Vagina (tissue), 2 donors: ENCODE measurements at regions not wholly inside any gene's neighbourhood (a gene's known extent, or its start where the extent isn't known, plus 50 kb on each side); places are given as distances from the start of the nearest gene placed in this dataset.

Source experiments
- POLR2A ChIP-seq, 2 donors: fragments of 450-650 bp; IDR thresholded peaks; one replicate each; pipeline ENCODE4 v1.6.1; 2017; ENCODE audit warnings: antibody characterized with exemption in 2 of 2, mild to moderate bottlenecking in 2 of 2, moderate library complexity in 2 of 2
- POLR2AphosphoS5 ChIP-seq, 2 donors: sonication (generic); formaldehyde crosslinking; IDR thresholded peaks; one replicate each; pipeline ENCODE4 v1.9.0; 2017; ENCODE audit warnings: antibody characterized with exemption in 2 of 2, mild to moderate bottlenecking in 2 of 2, low read depth in 1 of 2; ENCODE audit not compliant: insufficient read depth in 1 of 2
- TF ChIP-seq, protein P1 (sequence below), 3 experiments: fragments of 450-650 bp in 2 of 3; fragments of 200-600 bp in 1 of 3; sonication (generic) in 1 of 3; IDR thresholded peaks; one replicate each; pipeline ENCODE4 v1.5.1; 2017 to 2019; ENCODE audit warnings: antibody characterized with exemption in 3 of 3, mild to moderate bottlenecking in 2 of 3, moderate library complexity in 2 of 3

DNA sequence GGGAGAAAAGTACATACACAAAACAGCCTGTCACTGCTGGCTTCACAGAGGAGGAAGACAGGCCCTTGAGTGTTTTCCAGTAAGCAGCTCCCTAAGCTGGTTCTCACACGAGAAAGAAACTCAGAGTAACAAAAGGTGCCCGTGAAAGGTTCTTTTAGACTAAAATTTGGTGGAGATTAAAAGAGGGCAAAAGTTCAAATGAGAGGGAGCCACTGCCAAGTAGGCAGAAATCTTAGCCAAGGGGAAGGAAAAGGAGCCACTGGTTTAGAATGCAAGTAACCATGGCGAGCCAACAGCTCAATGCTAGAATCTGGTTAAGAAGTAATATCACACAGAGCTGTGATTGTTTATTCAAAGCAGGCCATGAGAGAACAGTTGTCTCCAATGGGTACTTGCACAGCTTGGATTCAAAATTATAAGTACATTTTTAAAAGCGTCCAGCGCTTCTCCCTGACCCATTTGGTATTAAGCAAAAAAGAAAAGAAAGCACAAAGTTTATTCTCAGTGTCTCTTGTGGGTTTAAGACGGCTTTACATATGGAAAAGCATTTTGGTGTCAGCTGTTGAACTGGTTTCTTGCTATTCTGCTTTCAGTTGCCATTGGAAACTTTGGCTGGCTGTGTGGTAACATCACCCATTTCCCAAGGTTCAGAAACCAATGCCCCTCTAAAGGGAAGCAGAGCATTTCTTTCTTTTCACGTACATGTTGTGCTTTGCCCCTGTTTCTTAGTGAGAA, 648.5 kb downstream of the RNF144B start:
- TF ChIP-seq POLR2A (IDR thresholded peaks at IDR 0.05) (no peak), POLR2AphosphoS5 (IDR thresholded peaks at IDR 0.05; ENCODE audit: insufficient read depth in 1 of 2, low read depth in 1 of 2) (no peak)
- TF ChIP-seq, protein P1, sequence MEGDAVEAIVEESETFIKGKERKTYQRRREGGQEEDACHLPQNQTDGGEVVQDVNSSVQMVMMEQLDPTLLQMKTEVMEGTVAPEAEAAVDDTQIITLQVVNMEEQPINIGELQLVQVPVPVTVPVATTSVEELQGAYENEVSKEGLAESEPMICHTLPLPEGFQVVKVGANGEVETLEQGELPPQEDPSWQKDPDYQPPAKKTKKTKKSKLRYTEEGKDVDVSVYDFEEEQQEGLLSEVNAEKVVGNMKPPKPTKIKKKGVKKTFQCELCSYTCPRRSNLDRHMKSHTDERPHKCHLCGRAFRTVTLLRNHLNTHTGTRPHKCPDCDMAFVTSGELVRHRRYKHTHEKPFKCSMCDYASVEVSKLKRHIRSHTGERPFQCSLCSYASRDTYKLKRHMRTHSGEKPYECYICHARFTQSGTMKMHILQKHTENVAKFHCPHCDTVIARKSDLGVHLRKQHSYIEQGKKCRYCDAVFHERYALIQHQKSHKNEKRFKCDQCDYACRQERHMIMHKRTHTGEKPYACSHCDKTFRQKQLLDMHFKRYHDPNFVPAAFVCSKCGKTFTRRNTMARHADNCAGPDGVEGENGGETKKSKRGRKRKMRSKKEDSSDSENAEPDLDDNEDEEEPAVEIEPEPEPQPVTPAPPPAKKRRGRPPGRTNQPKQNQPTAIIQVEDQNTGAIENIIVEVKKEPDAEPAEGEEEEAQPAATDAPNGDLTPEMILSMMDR (IDR thresholded peaks at IDR 0.05): no peak
